Parathyroid adenoma (tissue), 2 donors: ENCODE measurements at regions not wholly inside any gene's neighbourhood (a gene's known extent, or its start where the extent isn't known, plus 50 kb on each side); places are given as distances from the start of the nearest gene placed in this dataset.

ENCODE experiments used
- H2AFZ ChIP-seq: fragments of 300-600 bp; sonication (generic); one replicate; pipeline ENCODE4 v1.7.0; 2017; ENCODE audit warnings: antibody characterized with exemption, mild to moderate bottlenecking
- H3K27ac ChIP-seq: fragments of 300-600 bp; sonication (generic); one replicate; pipeline ENCODE4 v1.7.0; 2017
- H3K27me3 ChIP-seq: fragments of 300-600 bp; sonication (generic); one replicate; pipeline ENCODE4 v1.7.0; 2017; ENCODE audit warnings: low read length; ENCODE audit not compliant: control insufficient read depth, insufficient read depth
- H3K36me3 ChIP-seq: fragments of 300-600 bp; sonication (generic); one replicate; pipeline ENCODE4 v1.7.0; 2017; ENCODE audit warnings: low read length; ENCODE audit not compliant: control insufficient read depth, insufficient read depth
- H3K4me1 ChIP-seq: fragments of 300-600 bp; sonication (generic); one replicate; pipeline ENCODE4 v1.7.0; 2017; ENCODE audit warnings: control low read depth
- H3K4me2 ChIP-seq: fragments of 300-600 bp; sonication (generic); one replicate; pipeline ENCODE4 v1.7.0; 2017; ENCODE audit warnings: low read length
- H3K4me3 ChIP-seq: fragments of 300-600 bp; sonication (generic); one replicate; pipeline ENCODE4 v1.7.0; 2017; ENCODE audit warnings: low read depth, low read length
- H3K79me2 ChIP-seq: fragments of 300-600 bp; sonication (generic); one replicate; pipeline ENCODE4 v1.7.0; 2017; ENCODE audit warnings: control low read depth
- H3K9ac ChIP-seq: fragments of 300-600 bp; sonication (generic); one replicate; pipeline ENCODE4 v1.7.0; 2017; ENCODE audit warnings: mild to moderate bottlenecking
- H3K9me3 ChIP-seq: fragments of 300-600 bp; sonication (generic); one replicate; pipeline ENCODE4 v1.7.0; 2017; ENCODE audit warnings: low read length; ENCODE audit not compliant: control insufficient read depth
- TF ChIP-seq, protein P1 (sequence below): fragments of 300-600 bp; sonication (generic); IDR thresholded peaks from one replicate; pipeline ENCODE4 v1.7.0; 2017; ENCODE audit warnings: antibody characterized with exemption, mild to moderate bottlenecking
- donor health status: primary hyperparathyroidism.

DNA sequence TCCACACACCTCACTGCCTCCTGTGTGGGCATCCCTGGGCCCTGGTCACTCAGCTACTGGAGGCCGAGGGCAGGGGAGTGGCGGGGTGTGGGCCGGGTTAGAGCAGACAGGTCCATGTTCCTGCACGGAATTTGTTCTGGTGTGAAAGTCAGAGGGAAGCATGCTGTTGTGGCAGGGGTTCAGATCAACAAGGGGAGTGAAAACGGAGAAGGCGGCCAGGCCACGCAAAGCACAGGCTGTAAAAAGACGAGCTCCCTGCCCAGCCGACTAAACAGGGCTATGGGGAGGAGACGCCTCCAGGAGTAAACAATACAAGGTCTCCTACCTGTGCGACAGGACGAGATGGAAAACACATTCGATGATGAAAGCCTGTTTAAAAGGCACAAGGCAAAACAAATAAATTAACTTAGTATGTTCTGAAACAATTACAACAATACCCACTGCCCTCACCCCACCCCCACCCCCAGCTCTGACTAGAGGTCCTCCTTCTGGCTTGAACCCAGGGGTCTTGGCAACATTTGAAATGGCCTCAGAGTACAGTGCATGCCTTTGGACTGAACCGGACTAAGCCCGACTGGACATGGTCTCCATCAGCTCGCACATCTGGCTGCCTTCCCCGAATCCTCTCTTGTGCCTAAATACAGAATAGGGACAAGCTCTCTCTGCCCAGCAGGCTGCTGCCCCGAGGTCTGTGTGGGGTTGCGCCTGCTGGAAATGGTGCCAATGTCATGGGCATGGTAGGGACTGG, 274.9 kb upstream of the DIO3 start:
- Histone ChIP-seq H3K9me3 (no peaks in the 10 kb centered on the region), H2AFZ (no peak overlapping the region), H3K79me2 (no peaks in the 10 kb centered on the region), H3K9ac (no peak overlapping the region), H3K4me2 (no peak overlapping the region), H3K27ac (no peak overlapping the region), H3K36me3 (no peaks in the 10 kb centered on the region), H3K27me3 (no peaks in the 10 kb centered on the region), H3K4me1 (no peaks in the 10 kb centered on the region), H3K4me3 (no peak overlapping the region)
- TF ChIP-seq, protein P1, sequence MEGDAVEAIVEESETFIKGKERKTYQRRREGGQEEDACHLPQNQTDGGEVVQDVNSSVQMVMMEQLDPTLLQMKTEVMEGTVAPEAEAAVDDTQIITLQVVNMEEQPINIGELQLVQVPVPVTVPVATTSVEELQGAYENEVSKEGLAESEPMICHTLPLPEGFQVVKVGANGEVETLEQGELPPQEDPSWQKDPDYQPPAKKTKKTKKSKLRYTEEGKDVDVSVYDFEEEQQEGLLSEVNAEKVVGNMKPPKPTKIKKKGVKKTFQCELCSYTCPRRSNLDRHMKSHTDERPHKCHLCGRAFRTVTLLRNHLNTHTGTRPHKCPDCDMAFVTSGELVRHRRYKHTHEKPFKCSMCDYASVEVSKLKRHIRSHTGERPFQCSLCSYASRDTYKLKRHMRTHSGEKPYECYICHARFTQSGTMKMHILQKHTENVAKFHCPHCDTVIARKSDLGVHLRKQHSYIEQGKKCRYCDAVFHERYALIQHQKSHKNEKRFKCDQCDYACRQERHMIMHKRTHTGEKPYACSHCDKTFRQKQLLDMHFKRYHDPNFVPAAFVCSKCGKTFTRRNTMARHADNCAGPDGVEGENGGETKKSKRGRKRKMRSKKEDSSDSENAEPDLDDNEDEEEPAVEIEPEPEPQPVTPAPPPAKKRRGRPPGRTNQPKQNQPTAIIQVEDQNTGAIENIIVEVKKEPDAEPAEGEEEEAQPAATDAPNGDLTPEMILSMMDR: no peak

DNA sequence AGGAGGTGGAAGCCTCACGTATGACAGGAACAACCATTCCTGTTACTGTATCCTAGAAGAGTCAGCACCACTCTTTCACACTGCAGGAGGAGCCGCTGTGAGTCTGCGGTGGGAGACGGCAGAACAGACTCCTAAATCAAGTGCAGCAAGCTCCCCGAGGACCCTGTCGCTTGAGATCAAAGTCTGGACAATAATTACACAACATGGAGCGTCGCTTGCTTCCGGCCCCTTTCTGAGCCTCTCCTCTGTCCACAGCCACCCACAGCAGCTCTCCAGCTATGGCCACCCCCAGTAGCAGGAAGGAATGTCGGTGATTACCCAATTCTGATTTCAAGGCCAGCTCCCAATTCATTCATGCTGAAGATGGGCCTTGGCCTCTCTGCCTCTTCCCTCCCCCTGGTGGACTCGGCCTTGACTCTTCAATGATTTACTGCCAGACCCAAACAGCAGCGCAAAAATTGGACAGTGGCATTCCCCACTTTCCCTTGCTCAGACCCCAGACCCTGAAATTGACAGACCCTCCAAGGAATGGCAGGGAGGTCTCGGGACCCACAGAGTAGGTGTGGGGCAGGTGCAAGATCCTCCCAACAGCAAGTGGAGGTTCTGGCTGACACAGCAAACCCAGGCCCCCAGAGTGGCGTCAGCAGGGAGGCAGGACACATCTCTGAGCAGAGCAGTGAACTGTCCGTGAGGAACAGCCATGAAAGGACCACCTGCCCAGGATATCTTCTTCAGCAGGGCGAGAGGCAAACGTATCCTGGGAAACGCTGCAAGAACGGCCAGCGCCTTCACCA, 272.7 kb upstream of the DIO3 start:
- TF ChIP-seq, protein P1: no peak
- H3K27ac ChIP-seq: no peak overlapping the region
- H3K9me3 ChIP-seq: no peaks in the 10 kb centered on the region
- H3K4me1 ChIP-seq: no peaks in the 10 kb centered on the region
- H3K79me2 ChIP-seq: no peaks in the 10 kb centered on the region
- H2AFZ ChIP-seq: no peak overlapping the region
- no peak overlapping the region for H3K4me3 ChIP-seq
- H3K36me3 ChIP-seq: no peaks in the 10 kb centered on the region
- no peak overlapping the region for H3K4me2 ChIP-seq
- no peaks in the 10 kb centered on the region for H3K27me3 ChIP-seq
- no peak overlapping the region for H3K9ac ChIP-seq

- no peaks in the 10 kb centered on the region for H3K36me3 ChIP-seq
- H3K79me2 ChIP-seq: no peaks in the 10 kb centered on the region
- H3K9me3 ChIP-seq: no peaks in the 10 kb centered on the region
- no peak overlapping the region for H3K27ac ChIP-seq
- no peak overlapping the region for H2AFZ ChIP-seq
- H3K27me3 ChIP-seq: no peaks in the 10 kb centered on the region
- no peak overlapping the region for H3K4me2 ChIP-seq
- H3K9ac ChIP-seq: no peak overlapping the region
- H3K4me1 ChIP-seq: no peaks in the 10 kb centered on the region
- TF ChIP-seq, protein P1: no peak
- H3K4me3 ChIP-seq: no peak overlapping the region
Measured at GRCh38 chr14:101289230-101289690, 272.0 kb upstream of the DIO3 start.

- H3K27ac ChIP-seq: no peak overlapping the region
- H3K79me2 ChIP-seq: no peaks in the 10 kb centered on the region
- H3K4me1 ChIP-seq: no peaks in the 10 kb centered on the region
- no peak overlapping the region for H3K4me2 ChIP-seq
- H2AFZ ChIP-seq: no peak overlapping the region
- no peak overlapping the region for H3K9ac ChIP-seq
- TF ChIP-seq, protein P1: no peak
- H3K9me3 ChIP-seq: no peaks in the 10 kb centered on the region
- no peaks in the 10 kb centered on the region for H3K36me3 ChIP-seq
- no peak overlapping the region for H3K4me3 ChIP-seq
- no peaks in the 10 kb centered on the region for H3K27me3 ChIP-seq
Measured at GRCh38 chr14:101289911-101290310, 271.4 kb upstream of the DIO3 start.
